DMS153 (cell line): ENCODE measurements at regions not wholly inside any gene's neighbourhood (a gene's known extent, or its start where the extent isn't known, plus 50 kb on each side); places are given as distances from the start of the nearest gene placed in this dataset.
"Not testable (repeated sequence)": the region's sequence is repeated elsewhere in the genome, so short reads cannot be mapped to it uniquely, and the experiment has no call there.

Source experiments
- DNase-seq: peaks from one replicate; lab custom pipeline; 2025; lab: John Stamatoyannopoulos, UW

- no peak for DNase-seq
These were observed 239.1 kb downstream of the CHM start for GRCh38 chrX:85808217-85808616.

- DNase-seq = not testable (repeated sequence)
These were observed 275.0 kb downstream of the CHM start for GRCh38 chrX:85772391-85772790.

GRCh38 chrX:85765651-85766050, 281.7 kb downstream of the CHM start:
- no peak for DNase-seq

- not testable (repeated sequence) for DNase-seq
These were observed 324.3 kb downstream of the CHM start for GRCh38 chrX:85723025-85723424.

GRCh38 chrX:85703233-85703632, 323.8 kb upstream of the POF1B start:
- DNase-seq = not testable (repeated sequence)

GRCh38 chrX:85698921-85699320, 319.5 kb upstream of the POF1B start:
- DNase-seq = no peak

GRCh38 chrX:85685843-85686242, 306.4 kb upstream of the POF1B start:
- DNase-seq = no peak

GRCh38 chrX:85666471-85666870, 287.0 kb upstream of the POF1B start:
- DNase-seq = no peak

- not testable (repeated sequence) for DNase-seq
These were observed 284.5 kb upstream of the POF1B start for GRCh38 chrX:85663970-85664369.

GRCh38 chrX:85630901-85631300, 251.4 kb upstream of the POF1B start:
- no peak for DNase-seq

GRCh38 chrX:85627363-85627762, 247.9 kb upstream of the POF1B start:
- DNase-seq = no peak

GRCh38 chrX:85622635-85623034, 243.2 kb upstream of the POF1B start:
- DNase-seq = no peak

GRCh38 chrX:85620466-85620865, 241.0 kb upstream of the POF1B start:
- no peak for DNase-seq

- DNase-seq = no peak
These were observed 240.5 kb upstream of the POF1B start for GRCh38 chrX:85619962-85620361.

GRCh38 chrX:85611926-85612325, 232.5 kb upstream of the POF1B start:
- DNase-seq = no peak

- DNase-seq = no peak
These were observed 213.5 kb upstream of the POF1B start for GRCh38 chrX:85592980-85593379.

- no peak for DNase-seq
These were observed 212.1 kb upstream of the POF1B start for GRCh38 chrX:85591536-85591935.

- no peak for DNase-seq
These were observed 211.2 kb upstream of the POF1B start for GRCh38 chrX:85590638-85591037.

- no peak for DNase-seq
These were observed 194.3 kb upstream of the POF1B start for GRCh38 chrX:85573801-85574200.

GRCh38 chrX:85570496-85570895, 191.0 kb upstream of the POF1B start:
- DNase-seq = no peak

GRCh38 chrX:85569686-85570085, 190.2 kb upstream of the POF1B start:
- DNase-seq = peak; percentile 30

- DNase-seq = no peak
These were observed 189.6 kb upstream of the POF1B start for GRCh38 chrX:85569096-85569495.

- no peak for DNase-seq
These were observed 181.8 kb upstream of the POF1B start for GRCh38 chrX:85561231-85561630.

GRCh38 chrX:85544609-85545008, 165.1 kb upstream of the POF1B start:
- DNase-seq = no peak

GRCh38 chrX:85543866-85544265, 164.4 kb upstream of the POF1B start:
- DNase-seq = no peak
